ENCODE measurements at regions not wholly inside any gene's neighbourhood (a gene's known extent, or its start where the extent isn't known, plus 50 kb on each side); places are given as distances from the start of the nearest gene placed in this dataset.

DNA sequence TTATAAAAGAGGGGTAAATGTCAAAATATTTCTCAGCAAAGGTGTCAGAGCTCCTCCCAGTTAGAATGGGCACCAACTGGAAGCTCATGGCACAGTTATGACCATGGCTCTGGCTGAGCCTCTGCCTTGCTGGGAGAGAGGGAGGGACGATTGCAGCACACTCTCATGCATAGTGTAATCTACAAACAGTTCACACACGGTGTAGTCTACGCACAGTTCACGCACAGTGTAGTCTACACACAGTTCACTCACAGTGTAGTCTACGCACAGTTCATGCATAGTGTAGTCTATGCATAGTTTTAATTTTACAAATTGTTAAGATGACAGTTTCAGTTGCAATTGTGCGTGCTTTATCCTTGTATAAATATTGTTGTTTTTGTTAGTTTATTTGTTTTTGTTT is 1474.6 kb upstream of the TMEM132C start:
- H3K4me3 ChIP-seq (ENCODE audit: low read length): no peak overlapping the region
- TF ChIP-seq, protein P1, sequence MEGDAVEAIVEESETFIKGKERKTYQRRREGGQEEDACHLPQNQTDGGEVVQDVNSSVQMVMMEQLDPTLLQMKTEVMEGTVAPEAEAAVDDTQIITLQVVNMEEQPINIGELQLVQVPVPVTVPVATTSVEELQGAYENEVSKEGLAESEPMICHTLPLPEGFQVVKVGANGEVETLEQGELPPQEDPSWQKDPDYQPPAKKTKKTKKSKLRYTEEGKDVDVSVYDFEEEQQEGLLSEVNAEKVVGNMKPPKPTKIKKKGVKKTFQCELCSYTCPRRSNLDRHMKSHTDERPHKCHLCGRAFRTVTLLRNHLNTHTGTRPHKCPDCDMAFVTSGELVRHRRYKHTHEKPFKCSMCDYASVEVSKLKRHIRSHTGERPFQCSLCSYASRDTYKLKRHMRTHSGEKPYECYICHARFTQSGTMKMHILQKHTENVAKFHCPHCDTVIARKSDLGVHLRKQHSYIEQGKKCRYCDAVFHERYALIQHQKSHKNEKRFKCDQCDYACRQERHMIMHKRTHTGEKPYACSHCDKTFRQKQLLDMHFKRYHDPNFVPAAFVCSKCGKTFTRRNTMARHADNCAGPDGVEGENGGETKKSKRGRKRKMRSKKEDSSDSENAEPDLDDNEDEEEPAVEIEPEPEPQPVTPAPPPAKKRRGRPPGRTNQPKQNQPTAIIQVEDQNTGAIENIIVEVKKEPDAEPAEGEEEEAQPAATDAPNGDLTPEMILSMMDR (IDR thresholded peaks at IDR 0.05; ENCODE audit: insufficient read depth, low read depth, low read length, missing control alignments): no peak
- DNase-seq (ENCODE audit: low read depth): no peak

DNA sequence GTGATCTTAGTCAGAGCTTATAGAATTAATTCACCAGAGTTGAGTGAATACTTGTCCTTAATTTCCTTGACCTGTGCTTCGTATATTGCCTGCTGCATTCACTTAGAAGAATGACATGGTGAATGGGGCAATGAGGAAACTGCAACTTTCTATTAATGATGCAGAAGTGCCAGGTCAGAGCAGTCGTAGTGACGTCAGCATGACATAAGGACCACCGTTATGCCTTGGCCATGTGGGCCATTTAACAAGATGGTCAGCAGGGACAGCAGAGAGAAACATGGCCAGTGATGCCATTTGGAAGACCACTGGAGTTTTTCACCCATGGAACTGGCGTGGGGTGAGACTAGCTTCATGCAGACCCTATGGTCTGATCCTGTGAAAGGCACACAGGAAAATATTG is 1469.4 kb upstream of the TMEM132C start:
- TF ChIP-seq, protein P1 (IDR thresholded peaks at IDR 0.05; ENCODE audit: insufficient read depth, low read depth, low read length, missing control alignments): no peak
- H3K4me3 ChIP-seq (ENCODE audit: low read length): no peak overlapping the region
- no peak for DNase-seq (ENCODE audit: low read depth)

DNA sequence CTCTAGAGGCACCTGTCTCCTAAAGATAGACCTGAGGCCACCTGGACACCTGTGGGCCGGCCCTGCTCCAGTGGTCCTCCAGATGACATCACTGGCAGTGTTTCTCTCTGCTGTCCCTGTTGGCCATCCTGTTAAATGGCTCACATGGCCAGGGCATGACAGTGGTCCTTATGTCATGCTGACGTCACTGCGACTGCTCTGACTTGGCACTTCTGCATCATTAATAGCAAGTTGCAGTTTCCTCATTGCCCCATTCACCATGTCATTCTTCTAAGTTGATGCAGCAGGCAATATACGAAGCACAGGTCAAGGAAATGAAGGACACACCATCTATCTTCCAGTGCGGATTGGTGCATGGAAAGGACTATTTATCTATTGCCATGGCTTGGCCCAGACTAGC is 1468.5 kb upstream of the TMEM132C start:
- no peak overlapping the region for H3K4me3 ChIP-seq (ENCODE audit: low read length)
- TF ChIP-seq, protein P1 (IDR thresholded peaks at IDR 0.05; ENCODE audit: insufficient read depth, low read depth, low read length, missing control alignments): no peak
- DNase-seq (ENCODE audit: low read depth): no peak

DNA sequence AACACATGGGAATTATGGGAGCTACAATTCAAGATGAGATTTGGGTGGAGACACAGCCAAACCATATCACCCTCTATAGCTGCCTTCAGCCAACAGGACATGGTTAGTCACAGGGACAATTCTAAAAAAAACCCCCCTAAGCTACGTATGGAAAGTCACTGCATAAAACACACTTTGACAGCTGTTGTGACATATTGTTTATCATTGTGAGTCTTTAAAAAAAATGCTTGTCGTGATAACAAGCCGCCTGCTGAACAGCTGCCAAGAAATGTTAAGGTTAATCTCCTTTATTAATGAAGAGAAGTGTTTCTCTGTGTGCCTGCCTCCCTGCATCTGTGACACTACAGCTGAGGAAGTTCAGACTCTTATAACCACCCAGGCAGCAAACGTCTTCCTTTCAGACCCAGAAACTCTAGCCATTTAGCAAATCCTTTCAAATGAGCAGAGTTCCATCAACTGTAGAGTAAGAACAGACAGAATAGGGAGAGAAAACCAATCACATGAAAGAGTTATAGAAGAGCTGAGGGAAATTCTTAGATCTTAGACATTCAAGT is 1459.6 kb upstream of the TMEM132C start:
- no peak overlapping the region for H3K4me3 ChIP-seq (ENCODE audit: low read length)
- no peak for DNase-seq (ENCODE audit: low read depth)
- TF ChIP-seq, protein P1 (IDR thresholded peaks at IDR 0.05; ENCODE audit: insufficient read depth, low read depth, low read length, missing control alignments): no peak

DNA sequence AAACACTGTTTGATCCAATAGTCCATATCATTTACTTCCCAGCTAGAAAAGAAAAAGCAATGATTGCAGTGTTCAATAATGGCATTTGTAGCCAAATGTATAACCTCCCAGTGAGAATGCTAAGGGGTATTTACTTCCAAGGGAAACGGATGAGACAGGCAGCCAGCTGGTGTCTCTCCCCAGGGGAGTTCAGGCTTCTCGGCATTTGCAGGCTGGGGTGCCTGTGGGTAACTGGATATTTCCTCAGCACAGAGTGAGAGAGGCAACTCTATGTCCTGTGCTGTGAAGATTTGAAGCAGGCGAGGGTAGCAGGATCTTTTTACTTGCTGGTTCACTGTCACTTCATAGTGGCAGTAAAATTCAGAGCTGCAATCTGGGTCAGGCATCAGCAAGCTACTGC is 1455.6 kb upstream of the TMEM132C start:
- TF ChIP-seq, protein P1 (IDR thresholded peaks at IDR 0.05; ENCODE audit: insufficient read depth, low read depth, low read length, missing control alignments): no peak
- DNase-seq (ENCODE audit: low read depth): no peak
- H3K4me3 ChIP-seq (ENCODE audit: low read length): no peak overlapping the region

DNA sequence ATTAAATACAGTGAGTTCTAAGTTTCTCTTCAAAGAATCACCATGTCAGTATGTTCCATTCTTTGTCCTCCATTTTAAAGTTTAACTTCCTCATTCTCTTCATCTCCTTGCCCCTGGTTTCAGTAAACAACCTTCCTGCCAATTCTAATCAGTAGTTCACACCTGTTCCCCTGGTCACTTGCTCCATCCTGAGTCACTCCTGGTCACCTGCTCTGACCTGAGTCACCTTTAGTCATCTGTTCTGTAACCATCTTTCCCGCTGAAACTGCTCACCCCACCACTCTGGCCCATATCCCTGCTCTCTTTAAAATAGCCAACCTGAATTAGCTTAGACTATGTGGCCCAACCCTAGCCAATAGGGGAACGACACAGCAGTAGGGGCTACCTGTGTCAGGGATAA is 1447.4 kb upstream of the TMEM132C start:
- DNase-seq (ENCODE audit: low read depth): no peak
- TF ChIP-seq, protein P1 (IDR thresholded peaks at IDR 0.05; ENCODE audit: insufficient read depth, low read depth, low read length, missing control alignments): no peak
- no peak overlapping the region for H3K4me3 ChIP-seq (ENCODE audit: low read length)

All from epithelial cell of esophagus (primary cell).